ENCODE measurements at regions not wholly inside any gene's neighbourhood (a gene's known extent, or its start where the extent isn't known, plus 50 kb on each side); places are given as distances from the start of the nearest gene placed in this dataset.

DNA sequence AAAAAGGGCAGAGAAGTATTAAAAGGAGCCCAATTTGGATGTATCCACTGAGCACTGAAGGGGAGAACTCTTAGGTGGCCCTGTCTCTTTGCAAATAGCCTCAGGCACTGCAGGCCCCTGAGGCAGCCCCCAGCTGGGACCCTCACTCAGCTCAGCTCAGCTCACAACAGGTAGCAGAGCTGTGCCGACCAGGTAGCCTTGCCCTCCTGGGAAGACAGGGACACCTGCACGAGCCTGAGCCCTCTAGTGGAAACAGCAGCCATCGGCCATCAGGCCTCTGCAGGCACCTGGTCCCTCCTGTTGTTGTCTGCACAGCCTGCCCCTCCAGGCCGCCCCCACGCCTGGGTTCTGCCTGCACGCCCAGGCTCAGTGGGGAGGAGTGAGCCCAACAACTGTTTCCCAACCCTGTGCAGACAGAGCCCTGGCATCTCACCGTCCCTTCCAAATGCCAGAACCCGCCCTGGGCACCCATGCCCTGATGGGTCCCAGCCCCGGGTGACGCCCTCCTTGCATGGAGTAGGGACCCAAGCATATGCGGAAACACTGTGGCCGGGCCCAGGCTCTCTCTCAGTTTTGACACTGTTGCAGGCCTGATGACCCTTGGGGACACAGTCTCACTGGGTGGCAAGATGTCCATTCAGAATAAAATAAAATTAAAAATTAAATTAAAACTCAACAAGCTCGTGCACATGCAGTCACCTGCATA, 60.0 kb upstream of the AJAP1 start:
- TF ChIP-seq, protein P1, sequence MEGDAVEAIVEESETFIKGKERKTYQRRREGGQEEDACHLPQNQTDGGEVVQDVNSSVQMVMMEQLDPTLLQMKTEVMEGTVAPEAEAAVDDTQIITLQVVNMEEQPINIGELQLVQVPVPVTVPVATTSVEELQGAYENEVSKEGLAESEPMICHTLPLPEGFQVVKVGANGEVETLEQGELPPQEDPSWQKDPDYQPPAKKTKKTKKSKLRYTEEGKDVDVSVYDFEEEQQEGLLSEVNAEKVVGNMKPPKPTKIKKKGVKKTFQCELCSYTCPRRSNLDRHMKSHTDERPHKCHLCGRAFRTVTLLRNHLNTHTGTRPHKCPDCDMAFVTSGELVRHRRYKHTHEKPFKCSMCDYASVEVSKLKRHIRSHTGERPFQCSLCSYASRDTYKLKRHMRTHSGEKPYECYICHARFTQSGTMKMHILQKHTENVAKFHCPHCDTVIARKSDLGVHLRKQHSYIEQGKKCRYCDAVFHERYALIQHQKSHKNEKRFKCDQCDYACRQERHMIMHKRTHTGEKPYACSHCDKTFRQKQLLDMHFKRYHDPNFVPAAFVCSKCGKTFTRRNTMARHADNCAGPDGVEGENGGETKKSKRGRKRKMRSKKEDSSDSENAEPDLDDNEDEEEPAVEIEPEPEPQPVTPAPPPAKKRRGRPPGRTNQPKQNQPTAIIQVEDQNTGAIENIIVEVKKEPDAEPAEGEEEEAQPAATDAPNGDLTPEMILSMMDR (IDR thresholded peaks at IDR 0.05), result no peak
- Histone ChIP-seq H3K4me1 (ENCODE audit: control insufficient read depth in 1 of 2, insufficient read depth in 1 of 2, low read depth in 1 of 2, low read length in 1 of 2) (no peaks in the 10 kb centered on the region), H3K9me3 (no peaks in the 10 kb centered on the region), H3K36me3 (no peaks in the 10 kb centered on the region), H3K4me3 (ENCODE audit: low read depth in 1 of 2, low read length in 1 of 2) (no peak overlapping the region), H3K27ac (no peak overlapping the region), H3K27me3 (no peaks in the 10 kb centered on the region)

DNA sequence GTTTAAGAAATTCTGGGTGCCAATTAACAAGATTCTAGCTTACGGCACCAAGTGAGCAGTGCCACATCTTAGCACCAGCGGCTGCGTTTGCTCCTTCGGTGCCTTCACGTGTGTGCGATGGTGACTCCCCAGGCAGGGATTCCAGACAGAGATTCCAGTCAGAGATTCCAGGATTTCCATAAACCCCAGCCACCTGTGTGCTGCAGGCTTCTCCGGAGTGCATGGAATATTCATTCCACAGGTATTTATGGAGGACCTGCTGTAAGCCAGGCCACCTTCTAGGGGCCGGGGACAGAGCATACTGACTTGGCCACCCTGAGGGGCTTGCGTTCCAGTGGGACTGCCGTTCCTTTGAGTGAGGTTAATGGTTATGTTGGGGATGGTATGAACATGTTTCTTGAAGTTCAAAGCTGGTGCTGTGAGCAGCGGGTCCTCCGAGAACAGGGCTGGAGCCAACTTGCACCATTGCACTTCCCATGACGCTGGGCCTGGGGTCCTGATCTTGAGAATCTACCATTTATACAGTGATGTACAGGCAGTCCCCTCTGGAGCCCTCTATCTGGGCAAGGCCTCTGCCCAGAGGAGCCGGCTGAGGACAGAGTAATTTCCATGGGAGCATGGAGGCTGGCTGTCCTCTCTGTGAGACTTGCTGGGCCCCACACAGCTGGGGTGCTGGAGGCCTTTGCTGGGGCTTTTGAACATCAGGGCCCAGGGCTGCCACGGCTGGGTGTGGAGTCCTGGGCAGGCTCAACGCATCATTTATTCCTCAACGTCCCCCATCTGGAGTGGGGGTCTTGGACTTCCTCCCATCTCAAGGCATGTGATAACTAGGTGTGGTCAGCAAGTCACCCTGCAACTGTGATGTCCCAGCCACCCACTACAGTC, 58.8 kb upstream of the AJAP1 start:
- no peak overlapping the region for H3K4me3 ChIP-seq (ENCODE audit: low read depth in 1 of 2, low read length in 1 of 2)
- no peak overlapping the region for H3K27ac ChIP-seq
- H3K36me3 ChIP-seq, result no peaks in the 10 kb centered on the region
- H3K27me3 ChIP-seq, result no peaks in the 10 kb centered on the region
- no peaks in the 10 kb centered on the region for H3K9me3 ChIP-seq
- H3K4me1 ChIP-seq (ENCODE audit: control insufficient read depth in 1 of 2, insufficient read depth in 1 of 2, low read depth in 1 of 2, low read length in 1 of 2), result no peaks in the 10 kb centered on the region
- TF ChIP-seq, protein P1 (IDR thresholded peaks at IDR 0.05), result no peak

DNA sequence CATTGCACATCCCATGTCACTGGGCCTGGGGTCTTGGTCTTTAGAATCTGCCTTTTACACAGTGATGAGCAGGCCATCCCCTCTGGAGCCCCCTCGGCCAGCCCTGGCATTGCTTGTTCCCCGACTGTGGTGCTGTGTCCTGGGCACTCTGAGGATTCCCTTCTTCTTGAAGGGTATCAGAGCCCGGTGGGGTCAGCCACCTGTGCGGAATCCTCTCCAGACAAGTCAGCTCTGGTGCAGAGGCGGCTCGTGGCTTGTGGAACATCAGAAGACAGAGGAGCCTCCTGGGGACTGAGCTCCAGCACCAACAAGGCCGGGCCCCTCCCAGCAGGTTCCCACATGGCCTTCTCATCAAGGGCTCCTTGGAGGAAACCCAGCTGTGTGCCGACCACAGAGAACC, 57.9 kb upstream of the AJAP1 start:
- Histone ChIP-seq H3K27me3 (no peaks in the 10 kb centered on the region), H3K36me3 (no peaks in the 10 kb centered on the region), H3K27ac (no peak overlapping the region), H3K9me3 (no peaks in the 10 kb centered on the region), H3K4me3 (ENCODE audit: low read depth in 1 of 2, low read length in 1 of 2) (no peak overlapping the region), H3K4me1 (ENCODE audit: control insufficient read depth in 1 of 2, insufficient read depth in 1 of 2, low read depth in 1 of 2, low read length in 1 of 2) (no peaks in the 10 kb centered on the region)
- TF ChIP-seq, protein P1 (IDR thresholded peaks at IDR 0.05), result no peak

DNA sequence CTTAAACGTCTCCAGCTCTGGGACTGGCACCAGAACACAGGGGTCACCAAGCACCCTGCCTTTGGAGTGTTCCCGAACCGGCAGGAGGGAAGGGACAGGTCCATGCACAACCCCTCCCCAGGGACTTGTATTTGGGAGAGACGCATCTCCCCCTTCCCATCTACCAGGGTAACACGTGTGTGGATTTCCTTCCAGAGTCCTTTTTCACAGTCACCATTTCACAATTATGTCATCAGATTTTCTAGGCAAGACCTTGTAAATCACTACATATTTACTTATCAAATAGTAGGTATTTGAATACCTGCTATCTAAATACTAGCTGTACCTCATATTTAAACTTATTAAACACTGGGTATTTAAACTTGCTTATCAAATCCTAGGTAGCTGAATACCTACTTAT, 57.4 kb upstream of the AJAP1 start:
- Histone ChIP-seq H3K9me3 (no peaks in the 10 kb centered on the region), H3K4me3 (ENCODE audit: low read depth in 1 of 2, low read length in 1 of 2) (no peak overlapping the region), H3K36me3 (no peaks in the 10 kb centered on the region), H3K27me3 (peaks cover under 1% of the 10 kb centered on the region), H3K4me1 (ENCODE audit: control insufficient read depth in 1 of 2, insufficient read depth in 1 of 2, low read depth in 1 of 2, low read length in 1 of 2) (no peaks in the 10 kb centered on the region), H3K27ac (no peak overlapping the region)
- TF ChIP-seq, protein P1 (IDR thresholded peaks at IDR 0.05), result no peak

DNA sequence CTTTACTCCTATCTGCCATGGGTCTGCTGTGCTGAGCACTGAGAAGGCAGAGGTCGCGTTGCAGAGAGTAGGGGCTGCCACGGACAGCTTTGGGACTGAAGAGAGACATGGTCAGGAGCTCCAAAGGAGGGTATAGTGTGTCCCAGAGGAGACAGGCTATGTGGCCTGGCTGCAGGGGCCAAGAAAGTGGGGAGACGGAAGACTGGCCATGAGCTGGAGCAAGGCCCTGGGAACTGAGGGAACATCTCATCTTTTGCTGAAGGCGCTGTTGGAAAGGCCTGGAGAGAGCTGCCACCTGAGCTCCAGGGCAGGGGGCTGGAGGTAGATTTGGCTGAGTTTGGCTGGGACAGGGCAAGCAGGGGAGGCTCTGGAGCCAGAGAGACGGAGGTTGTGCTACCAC, 55.8 kb upstream of the AJAP1 start:
- Histone ChIP-seq H3K27me3 (peaks cover 16% of the 10 kb centered on the region), H3K4me3 (ENCODE audit: low read depth in 1 of 2, low read length in 1 of 2) (no peak overlapping the region), H3K27ac (no peak overlapping the region), H3K9me3 (no peaks in the 10 kb centered on the region), H3K36me3 (no peaks in the 10 kb centered on the region), H3K4me1 (ENCODE audit: control insufficient read depth in 1 of 2, insufficient read depth in 1 of 2, low read depth in 1 of 2, low read length in 1 of 2) (no peaks in the 10 kb centered on the region)
- TF ChIP-seq, protein P1 (IDR thresholded peaks at IDR 0.05), result no peak

All from neutrophil (primary cell).